ENCODE measurements at regions not wholly inside any gene's neighbourhood (a gene's known extent, or its start where the extent isn't known, plus 50 kb on each side); places are given as distances from the start of the nearest gene placed in this dataset.
"Not testable (repeated sequence)": the region's sequence is repeated elsewhere in the genome, so short reads cannot be mapped to it uniquely, and the experiment has no call there.

GRCh38 chr12:76178452-76178851, 94.0 kb upstream of the NAP1L1 start:
- ChIA-PET CTCF (no interaction called here), POLR2A (no interaction called here)
- Mint-ChIP-seq H3K4me3 (no peak overlapping the region), H3K9me3 (no peaks in the 10 kb centered on the region), H3K36me3 (no peaks in the 10 kb centered on the region), H3K27ac (no peak overlapping the region), H3K4me1 (no peaks in the 10 kb centered on the region), H3K27me3 (peaks cover 3 to 8% of the 10 kb centered on the region in 2 donors)
- no peak overlapping the region for H3K27ac ChIP-seq (ENCODE audit: low read depth, low read length)
- H3K4me1 ChIP-seq (ENCODE audit: insufficient read depth, low read length) = no peaks in the 10 kb centered on the region
- no peaks in the 10 kb centered on the region for H3K9me3 ChIP-seq (ENCODE audit: low read length)
- no peaks in the 10 kb centered on the region for H3K27me3 ChIP-seq (ENCODE audit: insufficient read depth, low read length, poor library complexity, severe bottlenecking)
- no peak for DNase-seq
- no peaks in the 10 kb centered on the region for H3K36me3 ChIP-seq (ENCODE audit: insufficient read depth, low read length)
- no peak overlapping the region for H3K4me3 ChIP-seq (ENCODE audit: low read length)

GRCh38 chr12:76177821-76178220, 93.3 kb upstream of the NAP1L1 start:
- Histone ChIP-seq H3K4me3 (ENCODE audit: low read length) (no peak overlapping the region), H3K36me3 (ENCODE audit: insufficient read depth, low read length) (no peaks in the 10 kb centered on the region), H3K4me1 (ENCODE audit: insufficient read depth, low read length) (no peaks in the 10 kb centered on the region), H3K9me3 (ENCODE audit: low read length) (no peaks in the 10 kb centered on the region), H3K27me3 (ENCODE audit: insufficient read depth, low read length, poor library complexity, severe bottlenecking) (no peaks in the 10 kb centered on the region), H3K27ac (ENCODE audit: low read depth, low read length) (no peak overlapping the region)
- Mint-ChIP-seq H3K27ac (no peak overlapping the region), H3K4me1 (no peaks in the 10 kb centered on the region), H3K4me3 (no peak overlapping the region), H3K36me3 (no peaks in the 10 kb centered on the region), H3K9me3 (no peaks in the 10 kb centered on the region), H3K27me3 (peaks cover 3 to 11% of the 10 kb centered on the region in 2 donors)
- DNase-seq = no peak
- POLR2A ChIA-PET = no interaction called here
- CTCF ChIA-PET = no interaction called here

GRCh38 chr12:76176940-76177339, 92.5 kb upstream of the NAP1L1 start:
- no peaks in the 10 kb centered on the region for H3K36me3 ChIP-seq (ENCODE audit: insufficient read depth, low read length)
- no peaks in the 10 kb centered on the region for H3K27me3 ChIP-seq (ENCODE audit: insufficient read depth, low read length, poor library complexity, severe bottlenecking)
- no peaks in the 10 kb centered on the region for H3K4me1 Mint-ChIP-seq
- DNase-seq = no peak
- no peaks in the 10 kb centered on the region for H3K4me1 ChIP-seq (ENCODE audit: insufficient read depth, low read length)
- no peak overlapping the region for H3K27ac Mint-ChIP-seq
- no peaks in the 10 kb centered on the region for H3K9me3 Mint-ChIP-seq
- H3K27ac ChIP-seq (ENCODE audit: low read depth, low read length) = no peak overlapping the region
- CTCF ChIA-PET = interaction anchor here (1.0 kb wide), 1 partner anchor 17 kb away, joined by 3 read pairs; no protein-coding TSS in a partner anchor
- H3K27me3 Mint-ChIP-seq = peaks cover 4 to 15% of the 10 kb centered on the region in 2 donors
- no peaks in the 10 kb centered on the region for H3K36me3 Mint-ChIP-seq
- no peak overlapping the region for H3K4me3 Mint-ChIP-seq
- POLR2A ChIA-PET = no interaction called here
- no peak overlapping the region for H3K4me3 ChIP-seq (ENCODE audit: low read length)
- no peaks in the 10 kb centered on the region for H3K9me3 ChIP-seq (ENCODE audit: low read length)

- H3K27ac ChIP-seq (ENCODE audit: low read depth, low read length); H3K27me3 ChIP-seq (ENCODE audit: insufficient read depth, low read length, poor library complexity, severe bottlenecking); H3K27ac Mint-ChIP-seq; H3K9me3 Mint-ChIP-seq; H3K9me3 ChIP-seq (ENCODE audit: low read length); POLR2A ChIA-PET; H3K4me3 Mint-ChIP-seq; DNase-seq; H3K36me3 Mint-ChIP-seq; CTCF ChIA-PET; H3K4me3 ChIP-seq (ENCODE audit: low read length); H3K36me3 ChIP-seq (ENCODE audit: insufficient read depth, low read length); H3K4me1 ChIP-seq (ENCODE audit: insufficient read depth, low read length); H3K4me1 Mint-ChIP-seq: not testable (repeated sequence)
- peaks cover 11 to 22% of the 10 kb centered on the region in 2 donors for H3K27me3 Mint-ChIP-seq
These were observed 91.5 kb upstream of the NAP1L1 start for GRCh38 chr12:76175946-76176345.

GRCh38 chr12:76173756-76174155, 89.3 kb upstream of the NAP1L1 start:
- Mint-ChIP-seq H3K4me3 (no peak overlapping the region), H3K27me3 (peaks cover 17 to 34% of the 10 kb centered on the region in 2 donors), H3K27ac (no peak overlapping the region), H3K4me1 (no peaks in the 10 kb centered on the region), H3K9me3 (no peaks in the 10 kb centered on the region), H3K36me3 (no peaks in the 10 kb centered on the region)
- Histone ChIP-seq H3K4me3 (ENCODE audit: low read length) (no peak overlapping the region), H3K9me3 (ENCODE audit: low read length) (no peaks in the 10 kb centered on the region), H3K27ac (ENCODE audit: low read depth, low read length) (no peak overlapping the region), H3K36me3 (ENCODE audit: insufficient read depth, low read length) (no peaks in the 10 kb centered on the region), H3K27me3 (ENCODE audit: insufficient read depth, low read length, poor library complexity, severe bottlenecking) (no peaks in the 10 kb centered on the region), H3K4me1 (ENCODE audit: insufficient read depth, low read length) (no peaks in the 10 kb centered on the region)
- ChIA-PET CTCF (no interaction called here), POLR2A (no interaction called here)
- no peak for DNase-seq

- H3K27ac Mint-ChIP-seq = peak overlapping the region in 5 of 8 donors; percentile 24 to 88 (median 69)
These were observed 74.2 kb upstream of the NAP1L1 start for GRCh38 chr12:76158518-76159321.

GRCh38 chr12:76156726-76157125, 72.2 kb upstream of the NAP1L1 start:
- no peak overlapping the region for H3K27ac ChIP-seq (ENCODE audit: low read depth, low read length)
- H3K9me3 Mint-ChIP-seq = no peaks in the 10 kb centered on the region
- peaks cover 10 to 18% (median 12%) of the 10 kb centered on the region in 3 donors for H3K4me1 Mint-ChIP-seq
- H3K4me3 ChIP-seq (ENCODE audit: low read length) = no peak overlapping the region
- peaks cover 0 to 2% of the 10 kb centered on the region in 2 donors for H3K27me3 Mint-ChIP-seq
- ChIA-PET POLR2A (no interaction called here), CTCF (interaction anchor here (1.2 kb wide), 1 partner anchor 72 kb away, joined by 3 read pairs; the partner anchor contains the start of gene NAP1L1)
- H3K36me3 ChIP-seq (ENCODE audit: insufficient read depth, low read length) = no peaks in the 10 kb centered on the region
- no peak overlapping the region for H3K27ac Mint-ChIP-seq
- H3K9me3 ChIP-seq (ENCODE audit: low read length) = no peaks in the 10 kb centered on the region
- no peaks in the 10 kb centered on the region for H3K27me3 ChIP-seq (ENCODE audit: insufficient read depth, low read length, poor library complexity, severe bottlenecking)
- no peak for DNase-seq
- H3K36me3 Mint-ChIP-seq = no peaks in the 10 kb centered on the region
- H3K4me1 ChIP-seq (ENCODE audit: insufficient read depth, low read length) = peaks cover 8% of the 10 kb centered on the region
- H3K4me3 Mint-ChIP-seq = no peak overlapping the region

More at GRCh38 chr12:76158518-76159321, 74.2 kb upstream of the NAP1L1 start:
- H3K27ac ChIP-seq (ENCODE audit: low read depth, low read length) = no peak overlapping the region
- H3K9me3 Mint-ChIP-seq = no peaks in the 10 kb centered on the region
- no peaks in the 10 kb centered on the region for H3K27me3 ChIP-seq (ENCODE audit: insufficient read depth, low read length, poor library complexity, severe bottlenecking)
- no peaks in the 10 kb centered on the region for H3K36me3 Mint-ChIP-seq
- DNase-seq = peak; percentile 9 to 67 (median 26)
- no peaks in the 10 kb centered on the region for H3K9me3 ChIP-seq (ENCODE audit: low read length)
- POLR2A ChIA-PET = interaction anchor here (0.6 kb wide), 1 partner anchor 521 kb away, joined by 8 read pairs; no protein-coding TSS in a partner anchor
- H3K4me3 ChIP-seq (ENCODE audit: low read length) = no peak overlapping the region
- peaks cover 9 to 18% (median 10%) of the 10 kb centered on the region in 3 donors for H3K4me1 Mint-ChIP-seq
- H3K27me3 Mint-ChIP-seq = no peaks in the 10 kb centered on the region
- no peaks in the 10 kb centered on the region for H3K36me3 ChIP-seq (ENCODE audit: insufficient read depth, low read length)
- H3K4me3 Mint-ChIP-seq = peak overlapping the region; percentile 11 to 90 (median 79)
- CTCF ChIA-PET = interaction anchor here (0.6 to 1.9 kb wide), 13 partner anchors 9 to 438 kb away, joined by 3 to 6 read pairs (median 3); partner anchors contain the start of genes BBS10 and OSBPL8
- peaks cover 8% of the 10 kb centered on the region for H3K4me1 ChIP-seq (ENCODE audit: insufficient read depth, low read length)

GRCh38 chr12:76156314-76156713, 71.8 kb upstream of the NAP1L1 start:
- no peaks in the 10 kb centered on the region for H3K9me3 Mint-ChIP-seq
- H3K9me3 ChIP-seq (ENCODE audit: low read length) = no peaks in the 10 kb centered on the region
- no peak overlapping the region for H3K4me3 Mint-ChIP-seq
- no peak for DNase-seq
- H3K36me3 Mint-ChIP-seq = no peaks in the 10 kb centered on the region
- H3K27ac Mint-ChIP-seq = peak overlapping the region in 1 of 8 donors; percentile 1
- H3K36me3 ChIP-seq (ENCODE audit: insufficient read depth, low read length) = no peaks in the 10 kb centered on the region
- POLR2A ChIA-PET = no interaction called here
- H3K27ac ChIP-seq (ENCODE audit: low read depth, low read length) = no peak overlapping the region
- peaks cover 0 to 2% of the 10 kb centered on the region in 2 donors for H3K27me3 Mint-ChIP-seq
- H3K4me1 ChIP-seq (ENCODE audit: insufficient read depth, low read length) = peaks cover 8% of the 10 kb centered on the region
- CTCF ChIA-PET = interaction anchor here (1.2 kb wide), 2 partner anchors 12 to 72 kb away, joined by 3 to 4 read pairs; partner anchors contain the start of gene NAP1L1
- peaks cover 10 to 18% (median 12%) of the 10 kb centered on the region in 3 donors for H3K4me1 Mint-ChIP-seq
- H3K4me3 ChIP-seq (ENCODE audit: low read length) = no peak overlapping the region
- H3K27me3 ChIP-seq (ENCODE audit: insufficient read depth, low read length, poor library complexity, severe bottlenecking) = no peaks in the 10 kb centered on the region
